ENCODE measurements at regions not wholly inside any gene's neighbourhood (a gene's known extent, or its start where the extent isn't known, plus 50 kb on each side); places are given as distances from the start of the nearest gene placed in this dataset.
"Not testable (repeated sequence)": the region's sequence is repeated elsewhere in the genome, so short reads cannot be mapped to it uniquely, and the experiment has no call there.

DNA sequence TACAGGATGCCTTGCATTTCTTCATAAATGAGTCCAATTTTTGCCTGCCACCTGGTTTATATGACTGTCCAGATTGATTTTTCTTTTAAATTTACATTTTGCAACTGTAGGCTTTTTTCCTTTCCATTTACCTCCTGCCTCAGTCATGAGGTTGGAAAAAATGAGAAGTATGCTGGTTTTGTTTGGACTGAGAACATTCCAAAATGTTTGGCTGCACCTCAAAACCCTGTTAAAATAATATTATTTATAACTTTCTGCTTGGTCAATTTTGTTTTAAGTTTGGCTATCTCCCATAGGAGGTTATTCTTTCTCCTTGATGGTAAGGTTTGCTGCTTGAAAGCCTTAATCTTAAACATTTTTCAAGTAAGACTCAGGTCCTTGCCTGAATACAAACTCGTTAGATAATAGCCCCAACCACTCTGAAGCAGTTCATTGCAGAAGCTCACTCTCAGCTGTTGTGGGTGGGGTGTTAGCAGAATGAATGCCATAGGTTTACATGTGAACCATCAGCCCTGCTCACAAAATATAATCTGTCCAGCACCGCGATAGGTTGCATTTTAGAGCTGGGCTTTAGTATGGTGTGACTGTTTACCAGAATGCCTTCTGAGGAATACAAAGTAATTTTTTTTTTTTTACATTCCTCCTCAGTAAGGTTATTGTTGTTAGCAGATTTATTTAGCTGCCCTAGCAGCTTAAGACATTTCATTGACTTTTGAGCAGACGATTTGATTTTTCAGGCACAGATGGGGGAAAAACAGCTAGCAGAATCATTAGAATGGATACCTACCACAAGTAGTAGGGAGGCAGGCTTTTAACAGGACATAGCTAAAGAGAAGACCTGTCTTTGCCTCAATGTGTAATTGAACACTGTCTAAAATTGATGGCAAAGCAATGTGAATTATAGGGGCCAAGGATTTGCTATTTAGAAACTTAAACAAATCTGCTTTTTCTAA, 630.8 kb upstream of the KCNMB2 start:
- no peak for DNase-seq (ENCODE audit: low read depth)

DNA sequence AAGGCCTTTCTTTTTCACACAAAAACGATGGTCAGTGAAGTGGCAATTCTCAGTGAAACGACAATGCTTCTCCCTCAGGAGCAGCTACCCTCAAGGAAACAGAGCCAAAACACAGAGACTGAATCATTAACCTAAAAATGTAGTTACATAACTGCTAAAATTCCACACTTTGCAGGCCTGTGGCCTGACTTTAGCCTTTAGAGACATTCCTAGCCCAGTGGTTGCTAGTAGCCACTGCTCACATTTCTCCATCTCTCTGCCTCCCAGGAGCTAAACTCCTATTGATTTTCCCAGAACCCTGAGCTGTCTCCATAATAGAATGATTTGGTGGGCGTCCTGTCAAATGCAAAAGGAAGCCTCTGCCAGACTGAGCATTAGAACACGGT, 630.1 kb upstream of the KCNMB2 start:
- DNase-seq (ENCODE audit: low read depth), result no peak

DNA sequence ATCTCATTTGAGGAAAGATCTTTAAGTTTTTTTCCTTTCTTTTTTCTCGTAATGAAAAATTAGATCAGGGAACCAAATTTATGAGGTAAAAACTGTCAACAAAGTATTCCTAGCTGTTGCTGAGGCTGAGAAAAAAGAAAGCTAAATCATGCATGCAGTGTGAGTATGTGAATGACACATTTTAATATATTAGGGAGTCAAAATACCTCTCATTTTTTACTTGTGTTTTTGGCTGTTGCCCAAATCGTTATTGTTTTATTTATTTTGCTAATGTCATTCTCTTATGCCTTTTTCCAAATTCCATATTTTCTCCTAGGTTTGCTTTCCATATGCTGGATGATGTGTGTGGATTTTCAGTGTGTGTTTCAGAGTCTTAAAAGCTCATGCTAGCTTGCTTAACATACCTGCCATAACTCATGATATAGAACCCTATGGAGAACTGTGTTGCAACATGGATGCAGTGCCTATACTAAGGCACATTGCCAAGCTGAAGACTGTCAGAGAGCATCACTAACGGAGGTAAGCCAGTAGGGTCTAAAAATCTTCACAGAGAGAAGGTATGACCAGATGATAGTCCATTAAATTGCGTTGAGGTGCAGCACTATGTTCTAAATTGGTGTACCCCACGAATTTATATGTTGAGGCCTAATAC, 629.5 kb upstream of the KCNMB2 start:
- no peak for DNase-seq (ENCODE audit: low read depth)

DNA sequence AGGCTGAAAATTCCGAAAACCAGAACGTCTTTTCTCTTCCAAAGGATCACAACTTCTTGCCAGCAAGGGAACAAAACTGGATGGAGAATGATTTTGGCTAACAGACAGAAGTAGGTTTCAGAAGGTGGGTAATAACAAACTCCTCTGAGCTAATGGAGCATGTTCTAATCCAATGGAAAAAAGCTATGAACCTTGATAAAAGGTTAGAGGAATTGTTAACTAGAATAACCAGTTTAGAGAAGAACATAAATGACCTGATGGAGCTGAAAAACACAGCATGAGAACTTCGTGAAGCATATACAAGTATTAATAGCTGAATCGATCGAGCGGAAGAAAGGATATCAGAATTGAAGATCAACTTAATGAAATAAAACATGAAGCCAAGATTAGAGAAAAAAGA, 626.7 kb upstream of the KCNMB2 start:
- not testable (repeated sequence) for DNase-seq (ENCODE audit: low read depth)

DNA sequence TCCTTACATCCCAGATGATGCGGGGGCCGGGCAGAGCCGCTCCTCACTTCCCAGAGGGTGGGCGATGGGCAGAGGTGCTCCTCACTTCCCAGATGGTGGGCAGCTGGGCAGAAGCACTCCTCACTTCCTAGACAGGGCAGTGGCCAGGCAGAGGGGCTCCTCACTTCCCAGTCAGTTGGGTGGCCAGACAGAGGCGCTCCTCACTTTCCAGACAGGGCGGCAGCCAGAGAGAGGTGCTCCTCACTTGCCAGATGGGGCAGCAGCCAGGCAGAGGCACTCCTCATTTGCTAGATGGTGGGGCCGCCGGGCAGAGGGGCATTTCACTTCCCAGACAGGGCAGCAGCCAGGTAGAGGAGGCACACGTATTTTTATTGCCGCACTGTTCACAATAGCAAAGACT, 622.0 kb upstream of the KCNMB2 start:
- DNase-seq (ENCODE audit: low read depth), result no peak

DNA sequence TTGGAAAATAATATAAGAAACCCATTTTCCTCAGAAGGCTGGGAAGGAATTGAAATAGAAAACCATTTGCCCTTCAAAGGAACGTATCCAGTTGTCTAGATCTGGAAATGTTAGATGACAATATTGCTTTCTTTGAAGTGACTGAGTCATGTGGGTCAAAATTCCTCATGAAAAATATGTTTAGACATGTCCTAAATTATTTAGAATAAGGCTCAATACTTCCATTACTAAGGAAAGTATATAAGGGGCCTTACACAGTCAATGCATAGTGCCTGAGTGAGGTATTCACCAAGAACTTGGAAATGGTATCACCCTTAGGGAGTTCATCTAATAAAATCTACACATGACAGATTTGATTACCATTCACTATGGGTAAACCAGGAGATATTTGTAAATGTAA, 619.8 kb upstream of the KCNMB2 start:
- no peak for DNase-seq (ENCODE audit: low read depth)

DNA sequence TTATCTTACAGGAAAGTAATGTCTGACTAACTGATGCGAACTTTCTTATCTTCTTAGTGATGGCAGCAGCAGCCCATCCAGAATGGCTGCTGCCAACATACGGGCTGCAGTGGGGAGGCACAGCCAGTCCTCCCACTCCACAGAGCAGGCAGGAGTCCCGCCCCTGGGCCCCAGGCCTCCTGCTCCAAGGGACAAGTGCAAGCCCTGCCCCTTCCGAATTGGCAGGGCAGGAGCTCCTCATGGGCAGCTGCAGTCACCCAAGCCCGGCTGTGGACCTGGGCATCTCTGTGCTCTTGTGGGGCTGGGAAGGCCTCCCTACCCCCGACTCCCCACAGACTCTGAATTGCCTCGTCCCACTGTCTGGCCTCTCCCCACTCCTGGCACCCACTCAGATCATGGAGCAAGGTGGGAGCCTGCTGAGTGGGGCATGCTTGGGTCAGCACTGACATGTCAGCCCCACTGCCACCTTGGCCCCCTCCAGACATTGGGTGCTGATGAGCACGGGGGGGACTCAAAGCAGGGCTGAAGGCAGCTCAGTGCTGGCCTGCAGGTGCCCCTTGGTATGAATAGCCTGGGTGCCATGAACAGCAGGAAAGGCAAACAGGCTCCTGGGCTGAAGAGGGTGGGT, 618.9 kb upstream of the KCNMB2 start:
- no peak for DNase-seq (ENCODE audit: low read depth)

DNA sequence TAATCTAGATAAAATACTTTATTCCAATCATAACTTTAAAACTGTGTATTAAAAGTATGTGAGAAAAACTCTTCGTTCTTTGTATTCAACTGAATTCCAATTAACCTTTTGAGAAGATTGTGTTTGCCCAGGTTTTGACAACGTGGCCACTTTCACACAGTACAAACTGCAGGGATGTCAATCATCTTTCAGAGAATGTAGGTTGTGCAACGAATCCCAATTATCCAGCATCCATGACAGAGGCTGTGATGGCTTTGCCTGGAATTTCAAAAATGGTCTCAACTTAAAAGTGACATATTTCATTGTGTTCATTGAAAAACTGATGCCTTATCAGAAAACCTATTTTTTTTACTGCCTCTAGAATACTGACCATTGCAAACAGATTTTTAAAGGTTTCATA, 615.1 kb upstream of the KCNMB2 start:
- DNase-seq (ENCODE audit: low read depth), result no peak

DNA sequence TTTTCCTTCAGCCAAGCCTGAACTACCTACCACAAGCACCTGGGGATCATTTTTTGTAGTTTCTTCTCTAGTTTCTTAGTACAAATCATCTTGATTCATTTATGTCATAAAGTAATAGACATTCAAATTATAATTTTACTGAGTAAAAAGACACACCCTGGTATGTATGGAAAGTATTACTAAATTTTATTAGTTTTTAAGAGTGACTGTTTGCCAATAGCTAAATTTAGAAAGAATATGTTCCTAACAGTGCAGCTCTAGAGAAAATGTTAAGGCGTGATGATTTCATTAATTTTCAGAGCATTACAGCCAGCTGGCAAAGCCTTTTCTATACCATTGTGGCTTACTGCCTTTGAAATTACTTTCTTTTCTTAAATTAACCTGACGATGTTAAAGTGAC, 612.0 kb upstream of the KCNMB2 start:
- no peak for DNase-seq (ENCODE audit: low read depth)

DNA sequence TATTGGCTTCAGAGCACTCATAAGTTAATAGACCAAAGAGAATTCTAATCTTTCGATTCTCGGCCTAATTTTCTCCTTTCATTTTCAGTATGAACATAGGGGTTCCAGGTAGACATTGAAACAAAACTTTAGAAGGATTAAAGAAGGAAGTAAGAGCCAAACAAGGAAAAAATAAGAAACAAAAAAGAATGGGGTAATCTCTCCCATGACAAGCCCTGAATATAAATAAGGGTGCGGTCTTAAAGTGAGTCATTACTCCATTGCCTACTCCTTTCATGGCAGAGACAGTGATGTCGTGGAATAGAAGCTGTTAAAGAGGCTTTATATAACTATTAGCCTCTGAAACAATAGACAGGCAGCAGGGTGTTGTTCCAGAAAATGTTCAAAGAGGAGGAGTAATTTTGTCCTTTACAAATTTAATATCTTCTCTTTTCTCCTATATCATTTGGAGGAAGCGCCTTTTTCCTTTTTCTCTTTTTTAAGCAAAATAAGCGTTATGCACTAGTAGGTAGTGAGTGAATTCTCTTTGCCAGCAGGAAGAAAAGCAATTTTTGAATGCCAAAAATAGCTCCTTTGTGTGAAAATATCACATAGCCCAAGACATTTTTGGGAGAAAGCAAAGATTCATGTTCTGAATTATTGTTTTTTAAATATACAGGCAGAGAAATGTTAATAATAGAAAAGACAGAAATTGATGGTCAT, 607.9 kb upstream of the KCNMB2 start:
- DNase-seq (ENCODE audit: low read depth), result no peak

DNA sequence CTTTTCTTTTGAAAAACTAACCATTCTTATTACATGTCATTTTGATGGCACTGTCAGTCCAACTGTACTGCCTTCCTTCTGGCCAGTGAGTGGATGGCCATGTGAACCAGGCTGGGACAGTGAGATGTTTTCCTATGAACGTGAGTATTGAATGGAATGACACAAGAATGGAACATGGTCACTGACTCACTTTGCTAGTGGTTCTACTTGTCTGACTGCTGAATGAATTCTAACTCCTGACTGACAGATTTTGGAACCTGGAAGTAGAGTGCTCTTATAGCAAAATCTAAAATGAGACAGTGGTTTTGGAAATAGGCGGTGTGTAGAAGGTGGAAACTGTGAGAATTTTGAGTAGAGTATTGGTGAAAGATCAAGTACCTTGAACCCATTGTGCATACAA, 606.9 kb upstream of the KCNMB2 start:
- DNase-seq (ENCODE audit: low read depth), result no peak

DNA sequence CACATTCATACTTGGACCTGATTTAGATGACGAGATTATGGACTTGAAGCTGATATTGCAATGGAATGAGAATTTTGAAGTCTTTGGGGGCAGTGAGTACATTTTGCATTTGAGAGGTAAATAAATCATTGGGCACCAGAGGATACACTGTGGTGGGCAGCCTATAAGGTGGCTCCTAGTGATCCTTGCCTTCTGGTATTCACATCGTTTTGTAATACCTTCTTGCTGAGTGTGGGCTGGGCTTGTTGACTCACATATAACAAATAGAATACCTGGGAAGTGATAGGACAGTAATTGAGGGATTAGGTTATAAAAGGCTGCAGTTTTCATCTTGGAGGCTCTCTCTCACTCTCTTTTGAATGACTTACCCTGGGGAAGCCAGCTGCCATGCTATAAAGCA, 605.5 kb upstream of the KCNMB2 start:
- no peak for DNase-seq (ENCODE audit: low read depth)

DNA sequence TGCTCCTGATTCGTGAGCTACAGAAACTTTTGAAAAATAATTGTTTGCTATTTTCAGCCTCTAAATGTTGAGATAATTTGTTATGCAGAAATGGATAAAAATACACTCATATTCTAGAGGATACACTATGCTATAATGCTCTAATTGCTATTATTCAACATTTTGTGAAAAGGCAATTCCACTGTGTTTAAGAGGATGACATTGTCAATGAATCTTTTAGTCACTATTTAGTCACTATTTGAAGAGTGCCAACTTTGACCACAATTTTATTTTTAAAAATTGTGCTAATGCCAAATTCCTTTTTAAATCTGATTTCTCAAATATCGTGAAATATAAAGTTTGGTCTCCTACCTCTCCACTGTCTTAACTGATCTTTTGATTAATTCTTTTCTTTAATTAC, 604.9 kb upstream of the KCNMB2 start:
- no peak for DNase-seq (ENCODE audit: low read depth)

DNA sequence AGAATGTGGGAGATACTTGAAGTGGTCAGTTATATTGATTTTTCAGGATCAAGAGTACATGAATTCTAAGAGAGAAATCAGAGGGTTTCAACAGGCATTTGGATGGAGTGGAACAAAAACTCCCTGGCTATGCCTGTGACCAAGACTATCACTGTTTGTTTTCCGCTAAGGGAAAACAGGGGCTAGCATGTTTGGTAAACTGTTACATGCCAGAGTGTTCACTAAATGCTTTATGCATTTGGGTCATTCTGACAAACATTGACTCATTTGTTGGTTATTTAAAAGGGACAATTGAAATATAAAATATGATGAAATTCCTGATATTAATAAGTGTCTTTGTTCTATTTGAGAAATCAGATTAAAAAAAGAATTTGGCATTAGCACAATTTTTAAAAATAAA, 603.9 kb upstream of the KCNMB2 start:
- no peak for DNase-seq (ENCODE audit: low read depth)

DNA sequence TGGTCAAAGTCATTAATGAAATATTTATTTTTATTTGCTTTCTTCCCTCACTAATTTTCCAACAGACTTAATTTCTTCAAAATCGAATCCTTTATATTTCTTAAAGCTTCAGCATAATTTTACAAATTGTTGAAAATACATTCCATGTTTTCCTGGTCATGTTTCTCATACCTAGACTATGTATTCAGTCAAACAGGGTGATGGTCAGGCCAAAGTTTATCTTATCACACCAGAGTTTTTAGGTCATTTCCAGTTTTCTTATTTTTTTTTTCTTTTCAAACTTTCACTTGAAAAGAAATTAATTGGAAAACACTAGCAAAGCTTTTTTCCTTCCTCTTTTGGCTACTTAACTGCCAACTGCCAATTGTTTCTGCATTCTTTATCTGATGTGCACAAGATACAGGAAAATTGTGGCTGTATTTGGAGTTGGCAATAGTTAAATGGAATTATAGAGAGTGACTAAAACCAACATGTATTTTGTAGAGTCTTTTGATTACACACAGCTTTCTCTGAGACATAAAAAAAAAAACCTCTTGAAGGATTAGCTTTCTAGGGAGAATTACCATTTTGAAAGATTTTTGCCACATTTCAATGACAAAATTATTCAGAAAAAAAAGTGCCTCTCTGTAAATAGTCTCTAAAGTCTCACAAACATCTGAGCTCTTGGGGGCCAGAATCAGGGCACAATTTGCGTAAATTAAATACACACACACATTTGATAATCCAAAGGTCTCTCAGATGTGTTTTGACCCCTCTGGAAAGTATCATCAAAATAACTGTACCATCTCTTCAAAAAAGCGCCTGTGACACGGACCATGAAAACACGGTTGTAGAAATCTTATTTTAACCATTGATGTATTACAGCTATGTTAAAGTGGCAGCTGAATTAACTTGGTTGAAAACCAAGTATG, 603.2 kb upstream of the KCNMB2 start:
- DNase-seq (ENCODE audit: low read depth), result no peak

DNA sequence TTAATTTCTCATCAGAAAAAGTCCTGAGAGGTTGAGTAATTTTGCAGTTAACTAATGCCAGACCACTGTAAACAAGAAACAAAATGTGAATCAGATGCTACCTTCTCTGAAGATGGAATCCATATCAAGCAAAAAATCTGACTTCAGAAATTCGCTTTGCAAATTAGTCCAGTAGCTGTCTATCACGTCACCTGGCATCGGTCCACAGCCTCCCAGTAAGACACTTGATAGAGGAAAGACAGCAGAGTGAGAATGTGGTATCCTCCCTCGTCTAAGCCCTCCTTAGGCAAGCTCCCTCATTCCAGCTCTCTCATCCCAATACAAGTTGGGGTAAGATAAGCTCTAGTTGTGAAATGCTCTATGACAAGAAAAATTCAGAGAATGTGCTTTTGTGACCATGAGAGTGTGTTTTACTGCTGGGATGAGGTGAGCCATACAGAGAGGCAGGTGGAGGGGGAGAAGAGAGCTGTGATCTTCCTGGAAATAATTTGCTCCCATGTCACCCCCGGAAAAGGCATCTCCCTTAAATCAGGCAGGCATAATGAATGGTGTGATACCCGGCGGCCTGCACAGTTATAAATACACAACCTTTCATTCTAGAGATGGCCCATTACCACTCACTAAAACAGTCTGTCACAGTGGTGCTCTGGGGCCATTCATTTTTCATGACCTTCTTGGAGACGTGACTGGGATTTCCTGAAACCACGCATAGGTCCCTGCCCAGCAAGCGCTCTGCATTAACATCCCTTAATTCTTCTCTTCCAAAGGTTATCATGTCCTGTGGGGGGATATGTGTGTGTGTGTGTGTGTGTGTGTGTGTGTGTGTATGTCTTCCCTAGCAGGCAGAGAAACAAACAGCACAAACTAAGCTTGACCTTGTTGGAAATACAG, 602.0 kb upstream of the KCNMB2 start:
- no peak for DNase-seq (ENCODE audit: low read depth)

DNA sequence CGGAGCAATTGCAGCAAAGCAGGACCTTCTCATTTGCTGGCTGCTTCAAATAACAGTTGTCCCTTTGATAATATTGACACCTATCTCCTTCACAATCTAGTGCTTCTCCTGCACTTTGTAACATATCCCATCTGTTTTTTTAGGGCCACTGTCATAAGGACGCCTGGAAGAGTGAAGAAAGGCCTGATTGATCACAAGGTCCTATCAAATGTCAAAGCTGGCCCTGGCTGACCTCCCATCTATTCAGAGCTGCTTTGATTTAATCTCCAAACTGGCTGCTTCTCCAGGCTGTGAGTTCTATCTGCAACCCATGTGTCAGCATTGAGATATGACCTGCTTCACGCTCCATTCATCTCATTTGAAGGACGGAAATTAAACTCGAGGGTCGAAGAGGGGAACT, 601.2 kb upstream of the KCNMB2 start:
- DNase-seq (ENCODE audit: low read depth), result no peak

DNA sequence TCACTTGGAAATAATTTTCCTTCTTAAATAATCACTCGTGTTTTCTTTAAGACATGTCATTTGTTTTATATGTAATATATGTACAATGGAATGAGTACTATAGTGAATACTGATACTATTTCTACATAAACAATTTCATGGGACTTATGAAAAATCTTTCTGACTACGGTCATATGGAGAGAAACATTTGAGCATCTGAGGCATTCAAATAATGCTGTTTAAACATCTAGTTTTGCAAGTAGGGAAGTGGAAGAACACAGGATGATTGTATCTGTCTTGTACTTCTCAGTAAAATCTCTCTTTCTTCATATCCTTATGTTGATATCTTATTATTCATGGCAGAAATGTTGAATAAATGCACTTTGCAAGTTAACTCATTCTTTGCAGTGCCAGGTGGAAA, 599.5 kb upstream of the KCNMB2 start:
- no peak for DNase-seq (ENCODE audit: low read depth)

DNA sequence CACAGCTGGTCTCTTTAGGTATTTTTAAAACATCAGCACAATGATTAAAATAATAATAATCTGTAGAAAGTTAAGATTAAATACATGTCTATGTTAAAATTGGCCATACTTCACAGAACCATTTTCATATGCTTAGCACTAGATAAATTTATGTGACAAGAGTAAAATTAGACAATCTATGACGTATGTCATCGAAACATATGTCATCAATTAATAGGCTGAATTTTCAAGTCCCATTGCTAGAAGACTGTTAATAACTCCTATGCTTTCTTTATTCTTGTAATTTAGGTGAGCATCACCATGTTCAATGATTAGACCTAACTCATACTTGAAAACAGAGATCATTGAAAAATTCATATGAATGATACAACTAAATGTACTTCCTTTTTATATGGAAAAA, 593.3 kb upstream of the KCNMB2 start:
- no peak for DNase-seq (ENCODE audit: low read depth)

DNA sequence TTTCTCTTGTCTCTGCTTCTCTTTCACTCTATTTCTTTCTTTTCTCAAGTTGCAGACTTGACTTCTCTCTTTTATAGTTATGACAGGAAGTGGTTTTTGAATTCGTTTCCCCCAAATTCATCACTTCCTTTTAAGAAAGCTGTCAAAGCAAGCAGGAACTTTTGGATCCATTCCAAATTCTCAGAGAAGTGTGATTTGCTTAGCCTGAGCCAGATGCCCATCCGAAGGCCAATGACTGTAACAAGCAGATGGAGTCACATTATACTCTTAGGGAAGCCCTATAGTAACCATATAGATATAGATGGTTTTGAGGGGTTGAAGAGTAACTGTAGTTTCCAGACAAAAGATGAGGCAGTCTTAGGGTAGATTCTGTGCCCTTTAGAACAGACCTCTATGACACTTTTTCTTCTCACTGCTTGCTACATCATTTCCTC, 592.0 kb upstream of the KCNMB2 start:
- DNase-seq (ENCODE audit: low read depth), result no peak

All from activated T-cell treated with anti-CD3 and anti-CD28 coated beads for 24 hours (primary cell).